ENCODE measurements at regions not wholly inside any gene's neighbourhood (a gene's known extent, or its start where the extent isn't known, plus 50 kb on each side); places are given as distances from the start of the nearest gene placed in this dataset.

GRCh38 chr2:16716024-16716423 lies 50.4 kb upstream of the CYRIA start:
- no peak for DNase-seq
